Testis (tissue), 2 donors: ENCODE measurements at regions not wholly inside any gene's neighbourhood (a gene's known extent, or its start where the extent isn't known, plus 50 kb on each side); places are given as distances from the start of the nearest gene placed in this dataset.
A peak's percentile ranks its signal among the peaks of the same experiment; 100 is the strongest.
"Not testable (repeated sequence)": the region's sequence is repeated elsewhere in the genome, so short reads cannot be mapped to it uniquely, and the experiment has no call there.

Experiments
- DNase-seq: peaks from one replicate; pipeline ENCODE4 v3.0.0-alpha.2; 2019
- H3K27ac ChIP-seq, 2 donors: fragments of 200-600 bp; sonication (generic); one replicate each; pipeline ENCODE4 v1.5.1; 2019
- H3K27me3 ChIP-seq: fragments of 200-600 bp; sonication (generic); one replicate; pipeline ENCODE4 v1.5.1; 2019
- H3K36me3 ChIP-seq: fragments of 200-600 bp; sonication (generic); one replicate; pipeline ENCODE4 v1.5.1; 2017; ENCODE audit warnings: low read depth; ENCODE audit errors: missing control alignments
- H3K4me1 ChIP-seq: fragments of 200-600 bp; sonication (generic); one replicate; pipeline ENCODE4 v1.5.1; 2019
- H3K4me3 ChIP-seq, 2 donors: fragments of 200-600 bp; sonication (generic); one replicate each; pipeline ENCODE4 v1.5.1; 2017 to 2019
- H3K9me3 ChIP-seq: fragments of 200-600 bp; sonication (generic); one replicate; pipeline ENCODE4 v1.5.1; 2017
- CTCF ChIP-seq, 3 experiments: fragments of 450-650 bp in 2 of 3; fragments of 200-600 bp in 1 of 3; sonication (generic) in 1 of 3; IDR thresholded peaks; one replicate each; pipeline ENCODE4 v1.5.1; 2016 to 2019; ENCODE audit warnings: antibody characterized with exemption in 3 of 3, mild to moderate bottlenecking in 2 of 3, moderate library complexity in 1 of 3
- POLR2A ChIP-seq: fragments of 450-650 bp; IDR thresholded peaks from one replicate; pipeline ENCODE4 v1.6.1; 2017; ENCODE audit warnings: antibody characterized with exemption, mild to moderate bottlenecking, moderate library complexity
- WGBS, 2 donors: methylation state at CpG; one replicate each; pipeline ENCODE4 v1.1.5; 2018; 5-methylcytosine and 5-hydroxymethylcytosine counted together
- intact Hi-C: fragments of 100-400 bp; cut with DNase I; formaldehyde crosslinking; loops from one replicate; pipeline ENCODE4 v1.15.1; 2023; ENCODE audit warnings: low total_unique reads

- Histone ChIP-seq H3K27ac (no peak overlapping the region), H3K4me3 (no peak overlapping the region), H3K9me3 (no peaks in the 10 kb centered on the region), H3K27me3 (no peaks in the 10 kb centered on the region), H3K4me1 (no peaks in the 10 kb centered on the region), H3K36me3 (no peaks in the 10 kb centered on the region)
- WGBS, 2 donors, result 87 to 92% methylated on average over 10 of the region's 10 CpGs
- intact Hi-C loops, result no loop called here
- no peak for TF ChIP-seq POLR2A
- TF ChIP-seq CTCF (IDR thresholded peaks at IDR 0.05), result no peak
- no peak for DNase-seq
Measured at GRCh38 chr20:53789989-53790675, 196.5 kb upstream of the ZNF217 start.

- no peaks in the 10 kb centered on the region for H3K4me1 ChIP-seq
- 93 to 98% methylated on average over 6 of the region's 6 CpGs for WGBS, 2 donors
- no peaks in the 10 kb centered on the region for H3K36me3 ChIP-seq
- no peak overlapping the region for H3K4me3 ChIP-seq
- DNase-seq, result no peak
- no peak overlapping the region for H3K27ac ChIP-seq
- no peaks in the 10 kb centered on the region for H3K9me3 ChIP-seq
- H3K27me3 ChIP-seq, result no peaks in the 10 kb centered on the region
- TF ChIP-seq POLR2A (no peak), CTCF (IDR thresholded peaks at IDR 0.05) (no peak)
- intact Hi-C loops, result no loop called here
Measured at GRCh38 chr20:53788253-53789022, 194.8 kb upstream of the ZNF217 start.

GRCh38 chr20:53787491-53787931 is 193.9 kb upstream of the ZNF217 start:
- H3K27me3 ChIP-seq, H3K4me1 ChIP-seq: not testable (repeated sequence)
- WGBS, 2 donors, result 94 to 97% methylated on average over 8 of the region's 8 CpGs

GRCh38 chr20:53786445-53787267 is 193.0 kb upstream of the ZNF217 start:
- H3K27ac ChIP-seq, result peak overlapping the region in 1 of 2 donors; percentile 29
- H3K36me3 ChIP-seq, result no peaks in the 10 kb centered on the region
- H3K9me3 ChIP-seq, result no peaks in the 10 kb centered on the region
- H3K4me3 ChIP-seq, result no peak overlapping the region
- TF ChIP-seq POLR2A, result no peak
- no peak for TF ChIP-seq CTCF (IDR thresholded peaks at IDR 0.05)
- 70 to 75% methylated on average over 9 of the region's 9 CpGs for WGBS, 2 donors
- intact Hi-C loops, result no loop called here
- H3K4me1 ChIP-seq, result no peaks in the 10 kb centered on the region
- no peaks in the 10 kb centered on the region for H3K27me3 ChIP-seq
- DNase-seq, result no peak

More at GRCh38 chr20:53787491-53787931, 193.9 kb upstream of the ZNF217 start:
- DNase-seq, H3K4me3 ChIP-seq, H3K27ac ChIP-seq, H3K9me3 ChIP-seq, H3K36me3 ChIP-seq, intact Hi-C loops: not testable (repeated sequence)

GRCh38 chr20:53786071-53786444 is 192.4 kb upstream of the ZNF217 start:
- Histone ChIP-seq H3K36me3 (no peaks in the 10 kb centered on the region), H3K4me3 (no peak overlapping the region), H3K9me3 (no peaks in the 10 kb centered on the region), H3K27me3 (no peaks in the 10 kb centered on the region), H3K27ac (no peak overlapping the region), H3K4me1 (no peaks in the 10 kb centered on the region)
- 85 to 93% methylated on average over 3 of the region's 3 CpGs for WGBS, 2 donors
- intact Hi-C loops, result no loop called here
- no peak for TF ChIP-seq POLR2A
- no peak for TF ChIP-seq CTCF (IDR thresholded peaks at IDR 0.05)
- DNase-seq, result no peak
